ENCODE measurements at regions not wholly inside any gene's neighbourhood (a gene's known extent, or its start where the extent isn't known, plus 50 kb on each side); places are given as distances from the start of the nearest gene placed in this dataset.
"Not testable (repeated sequence)": the region's sequence is repeated elsewhere in the genome, so short reads cannot be mapped to it uniquely, and the experiment has no call there.

DNA sequence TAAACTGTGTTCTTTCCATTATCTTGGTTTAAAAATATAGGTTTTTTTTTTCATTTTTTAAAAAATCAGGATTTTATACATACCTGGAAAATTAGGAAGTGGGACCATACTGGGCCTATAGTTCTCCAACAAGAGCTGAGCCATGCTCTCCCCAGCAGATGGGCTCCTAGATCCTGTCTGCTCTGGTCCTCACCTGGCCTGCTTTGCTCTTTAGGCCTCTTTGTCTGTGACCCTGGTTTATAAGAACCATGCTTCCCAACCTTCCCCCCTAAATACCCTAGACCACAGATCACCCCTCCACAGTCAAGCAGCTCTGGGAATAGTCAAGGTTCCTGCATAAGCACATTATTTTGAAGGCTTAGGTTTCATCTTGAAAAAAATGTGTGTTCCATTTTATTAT lies 185.0 kb upstream of the TSHZ3 start:
- no peaks in the 10 kb centered on the region for H3K36me3 ChIP-seq (ENCODE audit: control insufficient read depth, insufficient read depth, low read length)
- H3K4me1 ChIP-seq (ENCODE audit: control insufficient read depth, insufficient read depth, low read length, poor library complexity, severe bottlenecking) = no peaks in the 10 kb centered on the region
- no peak overlapping the region for H3K27ac ChIP-seq (ENCODE audit: insufficient read depth, low read length, poor library complexity, severe bottlenecking)
- no peaks in the 10 kb centered on the region for H3K27me3 ChIP-seq (replicated peaks; ENCODE audit: control insufficient read depth, insufficient read depth, low read length, poor library complexity, severe bottlenecking)
- H3K4me3 ChIP-seq (ENCODE audit: insufficient read depth, low read depth, low read length, poor library complexity, severe bottlenecking) = no peak overlapping the region
- no peak for DNase-seq
- H3K9me3 ChIP-seq (ENCODE audit: control insufficient read depth, low read length) = no peaks in the 10 kb centered on the region

- Histone ChIP-seq H3K36me3 (ENCODE audit: control insufficient read depth, insufficient read depth, low read length) (no peaks in the 10 kb centered on the region), H3K27me3 (replicated peaks; ENCODE audit: control insufficient read depth, insufficient read depth, low read length, poor library complexity, severe bottlenecking) (no peaks in the 10 kb centered on the region), H3K9me3 (ENCODE audit: control insufficient read depth, low read length) (no peaks in the 10 kb centered on the region), H3K4me3 (ENCODE audit: insufficient read depth, low read depth, low read length, poor library complexity, severe bottlenecking) (no peak overlapping the region), H3K27ac (ENCODE audit: insufficient read depth, low read length, poor library complexity, severe bottlenecking) (no peak overlapping the region), H3K4me1 (ENCODE audit: control insufficient read depth, insufficient read depth, low read length, poor library complexity, severe bottlenecking) (no peaks in the 10 kb centered on the region)
- DNase-seq = no peak
These were observed 185.8 kb upstream of the TSHZ3 start for GRCh38 chr19:31534786-31535657.

DNA sequence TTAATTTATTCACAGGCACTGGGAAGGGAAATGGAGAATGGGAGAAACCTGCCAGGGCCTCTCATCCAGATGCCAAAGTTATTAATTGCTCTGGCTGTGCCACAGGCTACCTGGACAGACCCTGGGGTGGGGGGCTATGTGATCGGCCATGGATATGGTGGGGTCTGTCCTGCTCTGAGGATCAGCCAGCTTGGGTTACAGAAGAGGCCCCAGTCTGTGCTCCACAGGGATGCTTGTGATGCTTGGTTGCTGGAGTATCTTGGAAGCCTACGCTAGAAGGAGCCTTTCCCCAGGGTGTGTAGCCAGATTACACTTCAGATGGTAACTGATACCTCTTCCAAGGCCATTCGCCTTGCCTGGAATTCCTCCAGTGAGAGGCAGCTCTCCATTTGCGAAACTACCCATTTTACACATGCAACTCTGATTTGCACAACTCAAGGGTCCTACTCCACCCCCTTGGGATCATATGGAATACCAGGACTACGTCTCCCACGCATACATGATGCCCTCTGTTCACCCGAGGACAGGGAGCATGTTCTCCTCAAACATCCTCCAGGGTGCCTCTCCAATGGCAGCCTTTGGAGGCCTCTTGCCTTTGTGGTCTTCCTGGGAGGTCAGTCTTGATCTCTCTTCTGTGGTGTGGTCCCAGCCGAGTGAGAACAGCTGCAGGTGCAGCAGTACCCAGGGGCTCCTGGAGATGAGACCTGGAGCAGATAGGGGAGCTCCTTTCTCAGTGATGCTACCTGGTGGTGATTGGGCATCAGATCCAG lies 186.6 kb upstream of the TSHZ3 start:
- no peak for DNase-seq
- Histone ChIP-seq H3K4me1 (ENCODE audit: control insufficient read depth, insufficient read depth, low read length, poor library complexity, severe bottlenecking) (no peaks in the 10 kb centered on the region), H3K9me3 (ENCODE audit: control insufficient read depth, low read length) (no peaks in the 10 kb centered on the region), H3K4me3 (ENCODE audit: insufficient read depth, low read depth, low read length, poor library complexity, severe bottlenecking) (no peak overlapping the region), H3K36me3 (ENCODE audit: control insufficient read depth, insufficient read depth, low read length) (no peaks in the 10 kb centered on the region), H3K27me3 (replicated peaks; ENCODE audit: control insufficient read depth, insufficient read depth, low read length, poor library complexity, severe bottlenecking) (no peaks in the 10 kb centered on the region), H3K27ac (ENCODE audit: insufficient read depth, low read length, poor library complexity, severe bottlenecking) (no peak overlapping the region)

DNA sequence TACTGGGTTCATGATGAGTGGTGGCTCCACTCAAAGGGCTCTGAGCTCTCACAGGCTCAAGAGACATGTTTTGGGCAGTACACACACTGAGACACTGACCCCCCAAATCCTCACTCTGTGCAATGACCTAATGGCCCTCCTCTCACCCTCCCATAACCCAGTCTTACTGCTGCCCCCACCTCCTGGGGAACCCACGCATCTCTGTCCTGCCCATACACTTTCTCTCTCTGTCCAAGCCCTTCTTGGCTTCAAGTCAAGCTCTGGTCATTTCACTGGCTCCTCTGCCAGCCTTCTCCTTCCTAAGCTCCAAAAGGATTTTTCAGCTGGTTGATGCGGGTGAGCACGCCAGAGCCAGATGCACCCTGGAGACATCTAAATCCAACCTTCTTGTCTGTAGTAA lies 187.9 kb upstream of the TSHZ3 start:
- Histone ChIP-seq H3K27ac (ENCODE audit: insufficient read depth, low read length, poor library complexity, severe bottlenecking) (no peak overlapping the region), H3K4me1 (ENCODE audit: control insufficient read depth, insufficient read depth, low read length, poor library complexity, severe bottlenecking) (no peaks in the 10 kb centered on the region), H3K9me3 (ENCODE audit: control insufficient read depth, low read length) (no peaks in the 10 kb centered on the region), H3K4me3 (ENCODE audit: insufficient read depth, low read depth, low read length, poor library complexity, severe bottlenecking) (no peak overlapping the region), H3K27me3 (replicated peaks; ENCODE audit: control insufficient read depth, insufficient read depth, low read length, poor library complexity, severe bottlenecking) (no peaks in the 10 kb centered on the region), H3K36me3 (ENCODE audit: control insufficient read depth, insufficient read depth, low read length) (no peaks in the 10 kb centered on the region)
- no peak for DNase-seq

- H3K4me3 ChIP-seq (ENCODE audit: insufficient read depth, low read depth, low read length, poor library complexity, severe bottlenecking); DNase-seq; H3K27ac ChIP-seq (ENCODE audit: insufficient read depth, low read length, poor library complexity, severe bottlenecking); H3K4me1 ChIP-seq (ENCODE audit: control insufficient read depth, insufficient read depth, low read length, poor library complexity, severe bottlenecking); H3K36me3 ChIP-seq (ENCODE audit: control insufficient read depth, insufficient read depth, low read length); H3K9me3 ChIP-seq (ENCODE audit: control insufficient read depth, low read length); H3K27me3 ChIP-seq (replicated peaks; ENCODE audit: control insufficient read depth, insufficient read depth, low read length, poor library complexity, severe bottlenecking): not testable (repeated sequence)
These were observed 188.7 kb upstream of the TSHZ3 start for GRCh38 chr19:31537902-31538301.

DNA sequence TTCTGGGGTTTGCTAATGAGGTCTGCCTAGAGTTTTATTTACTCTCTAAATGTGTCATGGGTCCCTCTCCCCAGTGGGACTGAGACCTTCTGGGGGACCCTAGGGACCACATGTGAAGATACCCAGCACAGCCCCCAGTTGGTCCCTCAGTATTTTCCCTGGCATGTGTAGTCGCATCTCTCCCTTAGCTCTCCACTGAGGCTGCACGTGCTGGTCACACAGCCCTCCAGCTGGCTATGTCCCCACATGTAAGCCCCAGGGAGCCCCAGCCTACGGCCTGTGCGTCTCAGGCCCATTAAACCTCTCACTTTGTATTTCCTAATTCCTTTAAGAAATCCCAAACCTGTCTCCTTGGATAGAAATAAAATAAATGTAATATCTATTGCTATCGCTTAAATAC lies 189.6 kb upstream of the TSHZ3 start:
- Histone ChIP-seq H3K9me3 (ENCODE audit: control insufficient read depth, low read length) (no peaks in the 10 kb centered on the region), H3K4me1 (ENCODE audit: control insufficient read depth, insufficient read depth, low read length, poor library complexity, severe bottlenecking) (no peaks in the 10 kb centered on the region)
- no peak for DNase-seq

DNA sequence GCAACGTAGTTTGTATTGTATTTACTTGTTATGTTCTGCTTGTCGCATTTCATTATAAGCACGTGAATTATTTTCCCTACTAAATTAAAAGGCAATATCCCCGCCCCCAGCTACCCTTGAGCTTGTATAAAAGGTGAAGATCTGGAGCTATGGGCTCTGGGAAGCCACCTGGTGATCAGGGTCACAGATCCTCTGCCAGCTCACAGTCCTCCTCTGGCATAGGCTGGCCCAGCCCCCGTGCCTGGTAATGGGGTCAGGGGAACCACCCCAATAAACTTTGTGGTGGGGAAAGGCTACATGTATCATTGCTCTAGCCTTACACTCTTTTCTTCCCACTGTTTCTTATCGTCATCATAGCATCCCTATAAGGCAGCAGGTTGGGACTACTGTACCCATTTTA lies 190.2 kb upstream of the TSHZ3 start:
- no peaks in the 10 kb centered on the region for H3K9me3 ChIP-seq (ENCODE audit: control insufficient read depth, low read length)
- H3K4me3 ChIP-seq (ENCODE audit: insufficient read depth, low read depth, low read length, poor library complexity, severe bottlenecking) = no peak overlapping the region
- no peaks in the 10 kb centered on the region for H3K4me1 ChIP-seq (ENCODE audit: control insufficient read depth, insufficient read depth, low read length, poor library complexity, severe bottlenecking)
- no peak for DNase-seq
- H3K27ac ChIP-seq (ENCODE audit: insufficient read depth, low read length, poor library complexity, severe bottlenecking) = no peak overlapping the region
- H3K36me3 ChIP-seq (ENCODE audit: control insufficient read depth, insufficient read depth, low read length) = no peaks in the 10 kb centered on the region
- no peaks in the 10 kb centered on the region for H3K27me3 ChIP-seq (replicated peaks; ENCODE audit: control insufficient read depth, insufficient read depth, low read length, poor library complexity, severe bottlenecking)

More for the DNA sequence above, 189.6 kb upstream of the TSHZ3 start:
- H3K4me3 ChIP-seq (ENCODE audit: insufficient read depth, low read depth, low read length, poor library complexity, severe bottlenecking) = no peak overlapping the region
- no peak overlapping the region for H3K27ac ChIP-seq (ENCODE audit: insufficient read depth, low read length, poor library complexity, severe bottlenecking)
- no peaks in the 10 kb centered on the region for H3K27me3 ChIP-seq (replicated peaks; ENCODE audit: control insufficient read depth, insufficient read depth, low read length, poor library complexity, severe bottlenecking)
- H3K36me3 ChIP-seq (ENCODE audit: control insufficient read depth, insufficient read depth, low read length) = no peaks in the 10 kb centered on the region

- DNase-seq = no peak
- Histone ChIP-seq H3K4me3 (ENCODE audit: insufficient read depth, low read depth, low read length, poor library complexity, severe bottlenecking) (no peak overlapping the region), H3K27ac (ENCODE audit: insufficient read depth, low read length, poor library complexity, severe bottlenecking) (no peak overlapping the region), H3K36me3 (ENCODE audit: control insufficient read depth, insufficient read depth, low read length) (no peaks in the 10 kb centered on the region), H3K27me3 (replicated peaks; ENCODE audit: control insufficient read depth, insufficient read depth, low read length, poor library complexity, severe bottlenecking) (no peaks in the 10 kb centered on the region), H3K4me1 (ENCODE audit: control insufficient read depth, insufficient read depth, low read length, poor library complexity, severe bottlenecking) (no peaks in the 10 kb centered on the region), H3K9me3 (ENCODE audit: control insufficient read depth, low read length) (no peaks in the 10 kb centered on the region)
These were observed 192.2 kb upstream of the TSHZ3 start for GRCh38 chr19:31541396-31541795.

DNA sequence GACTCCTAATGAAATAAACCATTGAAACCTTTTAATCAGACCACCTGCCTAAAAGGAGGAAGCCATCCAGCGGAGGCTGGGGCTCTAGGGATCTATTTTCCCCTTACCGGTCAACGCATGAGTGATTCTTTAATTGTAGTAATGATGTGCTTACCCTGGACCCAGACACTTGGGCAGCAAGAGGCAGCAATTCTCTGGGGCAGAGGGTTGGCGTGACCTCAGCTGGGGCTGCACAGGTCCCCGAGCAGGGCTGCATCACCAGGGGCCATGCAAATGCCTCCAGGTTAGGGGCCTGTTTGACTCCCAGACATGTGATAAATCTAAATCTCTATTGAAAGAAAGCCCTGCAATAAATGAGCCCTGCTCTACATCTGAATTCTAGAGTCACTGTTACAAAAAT lies 194.2 kb upstream of the TSHZ3 start:
- no peaks in the 10 kb centered on the region for H3K36me3 ChIP-seq (ENCODE audit: control insufficient read depth, insufficient read depth, low read length)
- no peak overlapping the region for H3K4me3 ChIP-seq (ENCODE audit: insufficient read depth, low read depth, low read length, poor library complexity, severe bottlenecking)
- H3K27ac ChIP-seq (ENCODE audit: insufficient read depth, low read length, poor library complexity, severe bottlenecking) = no peak overlapping the region
- no peaks in the 10 kb centered on the region for H3K27me3 ChIP-seq (replicated peaks; ENCODE audit: control insufficient read depth, insufficient read depth, low read length, poor library complexity, severe bottlenecking)
- H3K9me3 ChIP-seq (ENCODE audit: control insufficient read depth, low read length) = no peaks in the 10 kb centered on the region
- DNase-seq = no peak
- H3K4me1 ChIP-seq (ENCODE audit: control insufficient read depth, insufficient read depth, low read length, poor library complexity, severe bottlenecking) = no peaks in the 10 kb centered on the region

DNA sequence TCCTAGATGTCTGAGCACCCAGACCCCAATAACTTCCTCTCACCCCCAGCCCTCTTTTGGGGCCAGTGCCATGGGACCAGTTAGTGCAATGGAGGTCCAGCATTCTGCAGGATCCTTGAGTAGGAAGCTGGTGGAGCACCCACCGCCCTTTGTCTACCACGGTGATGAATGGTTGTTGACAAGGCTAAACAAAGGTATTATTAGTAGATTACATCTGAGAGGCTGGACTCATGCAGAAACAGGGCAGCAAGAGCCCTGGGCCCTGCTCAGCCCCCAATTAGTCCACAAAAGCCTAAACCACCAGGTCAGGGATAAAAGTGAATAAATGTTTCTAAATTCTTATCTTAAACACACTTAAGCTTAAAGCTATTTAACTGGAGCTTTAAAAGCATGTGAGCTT lies 196.5 kb upstream of the TSHZ3 start:
- Histone ChIP-seq H3K4me3 (ENCODE audit: insufficient read depth, low read depth, low read length, poor library complexity, severe bottlenecking) (no peak overlapping the region), H3K27me3 (replicated peaks; ENCODE audit: control insufficient read depth, insufficient read depth, low read length, poor library complexity, severe bottlenecking) (no peaks in the 10 kb centered on the region), H3K4me1 (ENCODE audit: control insufficient read depth, insufficient read depth, low read length, poor library complexity, severe bottlenecking) (no peaks in the 10 kb centered on the region), H3K9me3 (ENCODE audit: control insufficient read depth, low read length) (no peaks in the 10 kb centered on the region), H3K36me3 (ENCODE audit: control insufficient read depth, insufficient read depth, low read length) (no peaks in the 10 kb centered on the region), H3K27ac (ENCODE audit: insufficient read depth, low read length, poor library complexity, severe bottlenecking) (no peak overlapping the region)
- DNase-seq = no peak

All from effector memory CD4-positive, alpha-beta T cell (primary cell).